Stomach (tissue), 8 donors: ENCODE measurements at regions not wholly inside any gene's neighbourhood (a gene's known extent, or its start where the extent isn't known, plus 50 kb on each side); places are given as distances from the start of the nearest gene placed in this dataset.
A peak's percentile ranks its signal among the peaks of the same experiment; 100 is the strongest.

Experiments
- DNase-seq, 2 donors: peaks; one replicate each; pipeline versions ENCODE4 v3.0.0 to v3.0.0-alpha.2; 2013 to 2019
- H3K27ac ChIP-seq, 5 donors: fragments of 200-600 bp in 4 of 5; sonication (generic) in 4 of 5; one replicate each; pipeline ENCODE4 v1.5.1; 2013 to 2019; ENCODE audit warnings: mild to moderate bottlenecking in 1 of 5, moderate library complexity in 1 of 5
- H3K27me3 ChIP-seq, 3 donors: fragments of 200-600 bp; sonication (generic); one replicate each; pipeline ENCODE4 v1.5.1; 2017 to 2019; ENCODE audit warnings: mixed run types in 1 of 3
- H3K36me3 ChIP-seq, 4 donors: fragments of 200-600 bp; sonication (generic); 1 replicate in 3 of 4; 2 replicates in 1 of 4; pipeline ENCODE4 v1.5.1; 2016 to 2019
- H3K4me1 ChIP-seq, 4 donors: fragments of 200-600 bp; sonication (generic); one replicate each; pipeline ENCODE4 v1.5.1; 2016 to 2019
- H3K4me3 ChIP-seq, 4 donors: fragments of 200-600 bp; sonication (generic) in 3 of 4; one replicate each; pipeline ENCODE4 v1.5.1; 2016 to 2019; ENCODE audit warnings: mild to moderate bottlenecking in 1 of 4
- H3K9me3 ChIP-seq, 4 donors: fragments of 200-600 bp; sonication (generic); one replicate each; pipeline ENCODE4 v1.5.1; 2016 to 2019
- CTCF ChIP-seq, 7 experiments: fragments of 450-650 bp in 4 of 7; fragments of 200-600 bp in 3 of 7; sonication (generic) in 3 of 7; IDR thresholded peaks; one replicate each; pipeline ENCODE4 v1.5.1; 2016 to 2019; ENCODE audit warnings: antibody characterized with exemption in 7 of 7, control low read depth in 2 of 7, mild to moderate bottlenecking in 1 of 7
- EP300 ChIP-seq: sonication (generic); formaldehyde crosslinking; IDR thresholded peaks from one replicate; pipeline ENCODE4 v1.6.1; 2017; ENCODE audit warnings: antibody characterized with exemption
- POLR2A ChIP-seq, 4 donors: fragments of 450-650 bp; IDR thresholded peaks; one replicate each; pipeline ENCODE4 v1.6.1; 2016; ENCODE audit warnings: antibody characterized with exemption in 4 of 4, control low read depth in 2 of 4, mild to moderate bottlenecking in 1 of 4, moderate library complexity in 1 of 4
- POLR2AphosphoS5 ChIP-seq, 3 donors: sonication (generic); formaldehyde crosslinking; IDR thresholded peaks; one replicate each; pipeline ENCODE4 v1.6.1; 2016; ENCODE audit warnings: antibody characterized with exemption in 3 of 3
- WGBS, 5 donors: extraction: QIAGEN DNeasy Blood & Tissue Kit in 3 of 5; methylation state at CpG; one replicate each; pipeline versions ENCODE4 v1.1.5 to v1.1.7; 2013 to 2018; 5-methylcytosine and 5-hydroxymethylcytosine counted together
- intact Hi-C: fragments of 100-400 bp; cut with DNase I; formaldehyde crosslinking; loops from one replicate; pipeline ENCODE4 v1.15.1; 2023; ENCODE audit warnings: low total_unique reads
- donor health status: healthy with polysubstance abuse.
- donor health status: Bipolar disorder and iron deficiency.
- donor health status: healthy.

DNA sequence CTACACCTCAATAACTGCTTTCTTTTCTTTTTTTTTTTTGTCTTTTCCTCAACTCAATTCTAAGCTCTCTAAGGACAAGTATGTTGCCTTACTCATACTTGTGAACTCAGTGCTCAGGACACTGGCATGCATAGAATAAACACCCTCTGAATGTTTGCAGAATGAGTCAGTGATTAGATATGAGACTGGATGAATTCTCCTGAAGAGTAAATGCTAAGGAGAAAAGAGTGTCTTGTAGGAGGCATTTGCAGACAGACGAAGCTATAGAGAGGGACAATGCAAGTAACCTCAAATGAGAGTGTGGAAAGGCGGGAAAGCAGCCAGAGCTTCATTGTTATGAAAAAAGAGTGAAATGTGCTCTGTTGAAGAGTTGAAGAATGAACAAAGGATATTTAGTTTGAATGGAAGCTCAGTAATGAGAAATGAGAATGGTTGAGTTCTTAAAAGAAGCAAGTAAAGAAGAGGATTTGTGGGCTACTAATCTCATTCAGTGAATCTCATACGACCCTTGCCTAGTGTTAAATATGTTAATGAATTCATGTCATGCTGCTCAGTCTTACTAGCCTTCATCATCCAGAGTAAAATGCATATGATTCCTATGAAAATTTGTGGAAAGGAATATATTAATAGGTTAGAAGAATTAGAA, 166.1 kb upstream of the DPYD start:
- no peaks in the 10 kb centered on the region for H3K36me3 ChIP-seq
- no peaks in the 10 kb centered on the region for H3K9me3 ChIP-seq
- peak in 1 of 2 donors; percentile 9 for DNase-seq
- intact Hi-C loops = no loop called here
- H3K4me3 ChIP-seq = no peak overlapping the region
- H3K27ac ChIP-seq = no peak overlapping the region
- H3K4me1 ChIP-seq = peaks cover 0 to 13% (median 3%) of the 10 kb centered on the region in 4 donors
- H3K27me3 ChIP-seq = no peaks in the 10 kb centered on the region
- WGBS, 5 donors = 46 to 67% (median 56%) methylated on average over 3 of the region's 3 CpGs
- TF ChIP-seq CTCF (IDR thresholded peaks at IDR 0.05) (no peak), POLR2AphosphoS5 (IDR thresholded peaks at IDR 0.05) (peak in 2 of 3 donors; percentile 32 to 49), POLR2A (IDR thresholded peaks at IDR 0.05) (no peak)

DNA sequence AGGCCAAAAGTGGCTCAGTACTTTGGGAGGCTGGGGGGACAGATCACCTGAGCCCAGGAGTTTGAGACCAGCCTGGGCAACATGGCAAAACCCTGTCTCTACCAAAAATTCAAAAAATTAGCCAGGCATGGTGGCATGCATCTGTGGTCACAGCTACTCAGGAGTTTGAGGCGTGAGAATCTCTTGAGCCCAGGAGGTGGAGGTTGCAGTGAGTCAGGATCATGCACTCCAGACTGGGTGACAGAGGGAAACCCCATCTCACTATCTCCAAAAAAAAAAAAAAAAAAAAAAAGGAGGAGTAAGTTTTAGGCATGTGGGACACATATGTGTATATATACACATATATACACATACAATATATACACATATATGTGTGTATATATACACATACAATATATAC, 165.3 kb upstream of the DPYD start:
- WGBS, 5 donors = 90 to 100% (median 100%) methylated on average over 1 of the region's 1 CpG
- Histone ChIP-seq H3K36me3 (no peaks in the 10 kb centered on the region), H3K27ac (no peak overlapping the region), H3K4me1 (peaks cover 0 to 13% (median 3%) of the 10 kb centered on the region in 4 donors), H3K9me3 (no peaks in the 10 kb centered on the region), H3K27me3 (no peaks in the 10 kb centered on the region), H3K4me3 (no peak overlapping the region)
- intact Hi-C loops = no loop called here
- TF ChIP-seq POLR2A (IDR thresholded peaks at IDR 0.05) (no peak), POLR2AphosphoS5 (IDR thresholded peaks at IDR 0.05) (no peak), CTCF (IDR thresholded peaks at IDR 0.05) (no peak), EP300 (no peak)
- DNase-seq = no peak

GRCh38 chr1:98084188-98084587, 163.4 kb upstream of the DPYD start:
- 30 to 46% (median 32%) methylated on average over 2 of the region's 2 CpGs for WGBS, 5 donors
- Histone ChIP-seq H3K27ac (no peak overlapping the region), H3K27me3 (no peaks in the 10 kb centered on the region), H3K4me1 (peaks cover 0 to 13% (median 3%) of the 10 kb centered on the region in 4 donors), H3K36me3 (no peaks in the 10 kb centered on the region), H3K9me3 (no peaks in the 10 kb centered on the region), H3K4me3 (no peak overlapping the region)
- no peak for DNase-seq
- no peak for TF ChIP-seq CTCF (IDR thresholded peaks at IDR 0.05)
- TF ChIP-seq EP300 = no peak
- no peak for TF ChIP-seq POLR2AphosphoS5 (IDR thresholded peaks at IDR 0.05)
- TF ChIP-seq POLR2A (IDR thresholded peaks at IDR 0.05) = no peak
- intact Hi-C loops = no loop called here

GRCh38 chr1:98081944-98082343, 161.1 kb upstream of the DPYD start:
- Histone ChIP-seq H3K27ac (no peak overlapping the region), H3K4me3 (no peak overlapping the region), H3K4me1 (peaks cover 0 to 9% (median 2%) of the 10 kb centered on the region in 4 donors), H3K27me3 (no peaks in the 10 kb centered on the region), H3K9me3 (no peaks in the 10 kb centered on the region), H3K36me3 (no peaks in the 10 kb centered on the region)
- TF ChIP-seq POLR2AphosphoS5 (IDR thresholded peaks at IDR 0.05) (no peak), EP300 (no peak), CTCF (IDR thresholded peaks at IDR 0.05) (no peak), POLR2A (IDR thresholded peaks at IDR 0.05) (no peak)
- WGBS, 5 donors = 43 to 55% (median 48%) methylated on average over 1 of the region's 1 CpG
- DNase-seq = no peak
- intact Hi-C loops = no loop called here
